DMS53 (cell line): ENCODE measurements at regions not wholly inside any gene's neighbourhood (a gene's known extent, or its start where the extent isn't known, plus 50 kb on each side); places are given as distances from the start of the nearest gene placed in this dataset.

Source experiments
- DNase-seq: peaks from one replicate; lab custom pipeline; 2025; lab: John Stamatoyannopoulos, UW

GRCh38 chr11:19519912-19520641 is 192.6 kb upstream of the NAV2 start:
- DNase-seq: no peak

DNA sequence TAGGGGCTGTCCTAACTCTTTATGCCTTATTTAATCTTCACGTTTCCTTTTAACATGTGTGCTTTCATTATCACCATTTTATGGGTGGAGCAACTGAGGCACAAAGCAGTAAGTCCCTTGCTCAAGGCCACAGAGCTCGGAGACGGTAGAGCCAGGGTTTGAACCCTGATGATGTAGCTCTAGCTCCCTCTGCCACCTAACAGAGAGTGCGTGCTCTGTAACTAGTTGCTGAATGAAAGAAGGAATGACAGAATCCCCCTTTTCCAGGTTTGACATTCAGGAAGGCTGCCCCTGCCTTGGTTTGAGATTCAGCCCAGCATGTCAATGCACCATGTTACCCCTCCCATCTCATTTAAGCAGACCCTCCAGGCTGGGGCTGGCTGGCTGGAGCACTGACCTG is 193.3 kb upstream of the NAV2 start:
- DNase-seq: no peak

GRCh38 chr11:19513253-19513652 is 199.4 kb upstream of the NAV2 start:
- no peak for DNase-seq

DNA sequence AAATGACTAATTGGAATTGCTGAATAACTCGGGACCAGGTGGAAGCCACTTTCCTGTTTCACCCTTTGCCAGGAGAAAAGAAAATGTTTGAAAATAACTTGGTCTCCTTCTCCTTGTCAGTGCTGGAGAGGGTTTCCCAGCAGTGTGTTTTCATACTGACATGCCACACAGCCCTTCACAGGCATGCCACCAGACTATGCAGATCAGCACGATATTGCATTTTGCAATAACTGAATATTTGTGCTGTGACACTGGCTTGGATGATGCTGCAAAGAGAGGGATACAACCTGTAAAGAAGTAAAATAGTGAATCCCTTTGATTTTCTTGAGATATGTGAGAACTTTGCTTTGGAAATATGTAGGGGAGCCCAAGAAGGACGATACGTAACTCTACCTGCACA is 200.0 kb upstream of the NAV2 start:
- DNase-seq: no peak

- DNase-seq: no peak
These were observed 201.0 kb upstream of the NAV2 start for GRCh38 chr11:19511413-19512183.

- DNase-seq: no peak
These were observed 201.6 kb upstream of the NAV2 start for GRCh38 chr11:19511066-19511412.

GRCh38 chr11:19510468-19510867 is 202.2 kb upstream of the NAV2 start:
- DNase-seq: no peak

GRCh38 chr11:19509215-19509614 is 203.4 kb upstream of the NAV2 start:
- DNase-seq: no peak

GRCh38 chr11:19508165-19508564 is 204.5 kb upstream of the NAV2 start:
- peak; percentile 83 for DNase-seq

DNA sequence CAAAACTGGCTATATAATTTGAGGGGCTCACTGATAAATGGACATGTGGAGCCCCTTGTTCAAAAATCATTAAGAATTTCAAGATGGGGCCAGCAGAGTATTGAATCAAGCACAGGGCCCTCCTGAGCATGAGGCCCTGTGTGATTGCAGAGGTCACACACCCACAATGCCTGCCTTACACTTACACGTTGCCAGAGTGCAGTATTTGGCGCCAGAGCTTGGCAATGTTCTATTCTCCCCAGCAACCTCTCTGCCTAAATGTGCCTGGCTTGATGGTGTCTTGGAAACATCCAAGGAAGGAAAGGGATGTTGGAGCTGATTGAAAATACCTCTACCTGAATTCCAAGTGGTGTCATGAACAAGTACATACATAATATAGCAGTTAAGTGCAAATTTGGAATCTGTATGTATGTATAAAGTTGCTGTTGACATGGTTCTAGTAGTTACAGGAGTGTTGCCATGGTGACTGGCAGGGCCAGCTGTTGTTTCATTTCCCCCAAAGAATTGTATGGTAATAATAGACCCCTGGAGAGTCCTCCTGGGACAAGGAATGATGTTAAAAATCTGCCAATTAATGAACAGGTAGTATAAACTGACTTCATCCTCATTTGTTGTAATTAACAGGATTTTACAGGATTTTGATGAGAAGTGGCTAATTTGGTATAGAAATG is 205.7 kb upstream of the NAV2 start:
- peak; percentile 28 for DNase-seq

- no peak for DNase-seq
These were observed 209.9 kb upstream of the NAV2 start for GRCh38 chr11:19502691-19503253.

DNA sequence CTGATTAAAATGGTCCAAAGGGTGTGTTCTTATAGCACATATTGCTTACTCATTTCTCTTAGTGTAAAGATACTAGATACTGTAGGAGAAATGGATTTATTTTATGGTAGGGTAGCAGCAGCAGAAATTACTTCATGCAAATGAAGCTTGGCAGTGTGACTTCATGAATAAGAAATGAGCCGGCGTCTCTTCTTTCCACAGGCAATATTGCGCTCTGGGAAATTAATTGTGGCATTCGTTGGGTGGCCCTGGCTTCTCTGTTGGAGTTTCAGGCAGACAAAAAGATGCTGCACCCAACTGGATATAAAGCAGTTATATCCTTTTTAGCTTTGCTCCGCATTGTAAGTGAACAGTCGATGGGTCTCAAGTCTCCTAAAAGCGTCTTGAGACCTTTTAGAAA is 211.0 kb upstream of the NAV2 start:
- DNase-seq: no peak

DNA sequence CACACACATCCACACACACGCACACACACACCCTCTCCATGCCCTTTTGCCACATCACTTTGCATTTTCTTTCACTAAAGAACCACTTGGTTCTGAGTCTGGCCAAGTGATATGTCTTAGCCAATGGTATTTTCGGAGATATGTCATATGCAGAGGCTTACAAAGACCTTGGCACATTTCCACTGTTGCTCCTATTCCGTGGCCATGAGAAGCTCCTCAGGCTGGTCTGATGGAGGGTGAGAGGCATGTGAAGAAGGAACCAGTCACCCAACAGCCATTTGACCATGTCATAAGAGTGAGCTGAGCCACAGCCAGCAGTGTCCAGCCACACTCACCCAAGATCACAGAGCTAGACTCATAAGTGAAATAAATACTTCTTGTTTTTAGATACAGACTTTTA is 212.6 kb upstream of the NAV2 start:
- no peak for DNase-seq

- DNase-seq: no peak
These were observed 213.5 kb upstream of the NAV2 start for GRCh38 chr11:19499026-19499669.

DNA sequence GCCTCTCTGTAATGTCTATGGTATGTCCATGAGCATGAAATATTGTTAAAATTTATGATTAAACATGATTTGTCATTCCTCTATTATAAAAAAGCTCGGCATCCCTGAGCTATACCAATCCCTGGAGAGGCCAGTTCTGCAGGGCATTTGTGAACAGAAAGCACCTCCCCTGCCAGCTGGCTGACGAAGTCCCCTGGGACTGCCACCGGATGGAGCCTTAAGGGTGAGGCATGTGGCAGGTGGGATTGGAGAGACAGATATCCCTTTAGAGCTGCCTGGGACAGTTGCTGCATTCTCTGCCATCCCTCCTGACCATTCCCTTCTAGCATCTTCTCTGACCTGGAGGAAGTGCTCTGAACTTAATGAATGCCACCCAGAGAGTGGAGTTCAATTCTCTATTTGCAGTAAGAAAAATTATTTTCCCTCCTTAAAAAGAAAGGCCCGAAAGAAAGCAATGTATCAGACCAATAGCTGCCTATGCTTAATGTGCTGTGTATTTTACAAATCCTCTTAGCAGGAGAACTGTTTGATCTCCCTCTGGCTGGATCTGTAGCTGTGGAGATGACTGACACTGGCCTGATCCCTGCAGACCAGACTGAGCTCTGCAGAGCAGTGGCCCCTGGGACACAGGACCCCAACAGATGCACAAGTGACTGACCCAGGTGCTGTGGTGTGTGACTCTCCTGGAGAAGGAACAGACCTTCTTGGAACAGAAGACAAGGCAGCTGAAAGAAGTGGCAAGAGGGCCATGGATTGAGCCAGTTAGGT is 219.0 kb upstream of the NAV2 start:
- peak; percentile 28 for DNase-seq

GRCh38 chr11:19482319-19483100 is 230.1 kb upstream of the NAV2 start:
- DNase-seq: no peak

DNA sequence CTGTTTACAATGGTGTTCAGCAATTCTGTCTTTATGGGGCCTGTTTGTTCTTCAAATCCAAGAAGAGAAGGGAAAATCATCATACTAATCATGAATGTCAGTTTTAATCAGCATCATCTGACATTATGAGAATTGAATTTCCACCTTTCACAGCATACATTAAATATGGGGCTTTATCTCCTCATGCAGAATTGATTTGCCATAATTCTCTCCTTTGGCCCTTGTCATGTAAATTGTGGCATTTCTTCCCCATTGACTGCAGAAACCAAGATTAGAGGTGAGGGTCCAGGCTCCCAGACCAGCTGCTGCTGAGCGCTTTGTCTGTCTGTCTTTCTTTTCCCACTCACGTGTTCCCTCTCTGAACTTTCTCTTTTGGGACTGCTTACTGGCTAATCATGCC is 232.1 kb upstream of the NAV2 start:
- no peak for DNase-seq

DNA sequence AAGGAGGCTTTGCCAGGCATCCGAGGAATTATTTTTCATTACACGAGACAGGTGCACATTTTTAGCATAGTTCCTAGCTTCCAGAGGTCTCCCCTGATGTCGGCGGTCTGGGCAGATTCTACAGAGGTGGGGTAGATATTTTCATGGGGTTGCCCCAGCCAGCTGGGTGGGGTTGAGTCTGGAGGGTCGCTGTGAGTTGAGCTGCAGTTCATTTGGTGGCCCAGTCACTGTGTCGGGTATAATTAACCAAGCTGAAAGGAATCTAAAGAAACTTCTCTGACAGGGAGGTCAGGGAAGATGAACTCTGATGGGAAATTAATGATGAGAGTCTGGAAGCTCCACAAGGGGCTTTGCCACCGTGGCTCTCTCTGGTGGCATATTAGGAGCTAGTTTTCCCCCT is 233.7 kb upstream of the NAV2 start:
- DNase-seq: no peak

- no peak for DNase-seq
These were observed 234.4 kb upstream of the E2F8 start for GRCh38 chr11:19474954-19475721.

DNA sequence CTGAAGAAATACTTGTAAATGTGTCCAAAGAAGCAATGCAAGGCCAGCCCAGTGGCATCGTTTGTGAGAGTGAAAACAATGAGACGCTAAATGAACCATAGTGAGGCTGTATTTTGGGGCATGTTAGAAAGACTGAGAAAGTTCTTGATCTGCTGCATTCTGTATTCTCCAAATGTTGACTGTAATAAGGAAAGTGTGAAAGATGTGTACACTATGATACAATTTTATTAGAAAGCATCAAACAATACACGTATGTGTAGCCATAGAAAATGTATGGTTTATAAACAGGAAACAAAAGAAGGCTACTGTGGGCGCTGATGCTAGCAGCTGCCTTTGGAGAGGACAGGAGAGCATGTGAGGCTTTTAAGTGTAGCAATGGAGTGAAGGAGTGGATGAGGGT is 233.5 kb upstream of the E2F8 start:
- DNase-seq: no peak
